Prostate gland (tissue), 2 donors: ENCODE measurements at regions not wholly inside any gene's neighbourhood (a gene's known extent, or its start where the extent isn't known, plus 50 kb on each side); places are given as distances from the start of the nearest gene placed in this dataset.

Experiments
- CTCF ChIP-seq, 4 experiments: fragments of 200-600 bp in 2 of 4; fragments of 450-650 bp in 2 of 4; sonication (generic) in 2 of 4; IDR thresholded peaks; 1 replicate in 3 of 4; 2 replicates in 1 of 4; pipeline ENCODE4 v1.5.1; 2016 to 2019; ENCODE audit warnings: antibody characterized with exemption in 4 of 4, mild to moderate bottlenecking in 2 of 4, moderate library complexity in 2 of 4
- POLR2A ChIP-seq: fragments of 450-650 bp; IDR thresholded peaks from one replicate; pipeline ENCODE4 v1.6.1; 2016; ENCODE audit warnings: antibody characterized with exemption, mild to moderate bottlenecking
- POLR2AphosphoS5 ChIP-seq: sonication (generic); formaldehyde crosslinking; IDR thresholded peaks from one replicate; pipeline ENCODE4 v1.6.1; 2017; ENCODE audit warnings: antibody characterized with exemption

GRCh38 chr10:2938869-2939268 is 128.5 kb upstream of the PFKP start:
- TF ChIP-seq CTCF (IDR thresholded peaks at IDR 0.05) (peak in 1 of 4 experiments; percentile 15), POLR2A (no peak), POLR2AphosphoS5 (no peak)
